Inflammatory macrophage treated with lipopolysaccharide for 4 hours (primary cell): ENCODE measurements at regions not wholly inside any gene's neighbourhood (a gene's known extent, or its start where the extent isn't known, plus 50 kb on each side); places are given as distances from the start of the nearest gene placed in this dataset.

Experiments
- DNase-seq: peaks from one replicate; pipeline ENCODE4 v3.0.0-alpha.2; 2020

DNA sequence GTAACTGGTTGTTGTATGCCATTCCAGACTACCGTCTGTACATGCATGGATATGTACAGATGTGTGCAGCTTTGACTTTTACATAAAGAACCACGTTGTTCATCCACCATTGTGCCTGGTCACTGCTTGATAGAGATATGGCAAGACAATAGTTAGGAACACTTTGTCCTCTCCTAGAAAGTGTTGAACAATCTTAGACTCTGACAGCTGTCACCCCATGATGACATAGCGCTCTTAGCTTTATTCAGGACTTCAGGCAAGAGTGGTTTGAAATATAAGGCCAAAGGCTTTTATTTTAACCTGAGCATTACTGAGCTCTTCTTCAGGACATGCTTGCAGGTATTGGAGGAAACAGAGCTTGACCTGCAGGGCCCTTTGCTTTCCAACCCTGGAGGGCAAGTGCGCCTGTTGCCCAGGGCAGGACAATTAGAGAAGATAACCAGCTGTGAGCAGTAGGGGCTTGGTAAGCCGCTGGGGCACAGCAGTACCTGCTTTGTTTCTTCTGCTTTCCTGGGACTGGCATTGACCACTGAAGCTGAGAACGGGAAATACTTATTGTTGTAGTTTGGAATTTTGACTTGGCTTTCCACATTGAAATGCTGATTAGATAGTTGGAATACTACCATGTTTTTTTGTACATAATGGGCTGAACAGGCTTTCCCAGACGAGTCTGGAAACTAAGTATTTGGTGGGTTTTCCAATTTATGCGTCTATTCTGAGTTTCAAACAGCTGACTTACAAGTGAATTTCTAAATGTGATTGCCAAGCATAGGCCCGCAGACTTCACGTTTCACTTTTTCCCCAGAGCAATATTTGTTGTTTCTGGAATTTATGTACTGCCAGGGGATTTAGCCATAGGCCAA is 51.1 kb downstream of the GARRE1 start:
- DNase-seq = no peak

DNA sequence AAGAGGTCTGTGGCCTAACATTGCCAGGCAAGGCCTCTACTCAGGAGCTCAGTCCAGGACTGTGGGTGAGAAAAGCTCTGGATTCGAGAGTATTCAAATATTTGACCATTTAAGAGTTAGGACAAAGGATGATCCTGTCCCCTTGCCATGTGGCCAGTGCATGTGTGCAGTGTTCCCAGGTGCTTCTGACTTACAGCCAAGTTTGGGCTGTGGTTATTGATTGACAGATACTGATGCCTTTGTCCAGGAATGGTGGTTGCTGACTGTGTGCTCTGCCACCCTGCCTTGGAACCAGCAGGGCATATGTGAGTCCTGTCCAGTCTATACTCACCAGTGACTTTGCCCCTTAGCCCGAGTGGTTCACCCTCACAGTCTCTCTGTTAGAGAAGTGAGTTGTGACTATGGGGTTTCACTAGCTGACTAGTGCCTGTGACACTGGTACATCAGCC is 51.9 kb downstream of the GARRE1 start:
- DNase-seq = no peak

DNA sequence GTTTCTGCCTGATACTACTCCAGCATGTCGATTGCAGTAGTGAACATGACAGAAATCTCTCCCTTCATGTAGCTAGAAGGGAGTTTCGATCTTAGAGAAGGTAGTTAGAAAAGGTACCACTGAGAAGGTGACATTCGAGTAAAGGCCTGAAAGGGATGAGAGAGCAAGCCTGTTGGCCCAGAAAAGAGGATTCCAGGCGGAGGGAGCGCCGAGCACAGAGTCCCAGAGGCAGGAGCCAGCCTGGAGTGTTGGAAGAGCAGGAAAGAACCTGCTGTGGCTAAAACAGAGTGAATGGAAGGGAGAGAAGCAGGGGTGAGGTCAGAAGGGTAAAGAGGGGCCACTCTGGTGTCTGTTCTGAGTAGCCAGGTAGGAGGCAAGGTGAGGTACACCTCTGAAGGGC is 52.5 kb downstream of the GARRE1 start:
- DNase-seq = no peak

DNA sequence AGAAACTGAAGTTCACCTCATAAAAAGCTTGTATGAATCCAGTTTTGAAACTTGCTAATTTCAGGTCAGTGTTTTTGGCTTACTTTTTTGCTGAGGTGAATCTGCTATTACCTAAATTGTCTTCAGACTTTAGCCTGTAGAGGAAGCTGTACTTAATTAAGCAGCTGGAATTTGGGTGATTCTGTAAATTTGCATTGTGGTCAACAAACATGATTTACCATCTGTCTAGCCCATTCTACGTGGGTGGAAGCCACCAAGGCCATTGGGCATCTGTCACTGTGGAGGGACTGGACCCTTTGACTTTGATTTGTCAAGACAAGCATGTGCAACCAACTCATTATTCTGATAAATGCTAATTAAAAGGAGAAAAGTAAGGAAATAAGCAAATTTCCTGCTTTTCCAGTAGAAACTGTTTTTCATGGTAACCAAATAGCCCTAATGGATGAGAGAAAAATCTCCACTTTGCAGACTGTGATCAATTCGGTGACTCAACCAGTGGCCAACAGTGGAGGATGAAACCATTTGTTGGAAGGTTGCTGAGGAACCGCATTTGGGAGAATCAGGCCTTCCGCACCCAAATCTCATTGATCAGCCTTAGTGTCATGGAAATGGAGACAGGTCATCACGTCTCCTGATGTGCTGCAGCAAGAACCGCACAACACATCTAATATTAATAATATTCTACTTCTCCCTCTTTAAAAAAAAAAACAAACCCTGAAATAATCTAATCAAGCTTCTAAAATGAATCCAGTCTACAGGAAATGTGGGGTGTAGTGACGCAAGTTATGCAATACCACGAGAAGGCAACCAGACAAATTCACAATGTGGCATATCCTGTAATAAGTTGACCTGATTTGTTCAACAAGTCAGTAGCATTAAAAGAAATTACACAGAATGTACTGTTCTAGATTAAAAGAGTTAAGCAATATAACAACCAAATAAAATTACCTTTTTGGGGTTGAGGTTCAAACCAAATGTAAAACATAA is 54.3 kb downstream of the GARRE1 start:
- DNase-seq = peak; percentile 18

DNA sequence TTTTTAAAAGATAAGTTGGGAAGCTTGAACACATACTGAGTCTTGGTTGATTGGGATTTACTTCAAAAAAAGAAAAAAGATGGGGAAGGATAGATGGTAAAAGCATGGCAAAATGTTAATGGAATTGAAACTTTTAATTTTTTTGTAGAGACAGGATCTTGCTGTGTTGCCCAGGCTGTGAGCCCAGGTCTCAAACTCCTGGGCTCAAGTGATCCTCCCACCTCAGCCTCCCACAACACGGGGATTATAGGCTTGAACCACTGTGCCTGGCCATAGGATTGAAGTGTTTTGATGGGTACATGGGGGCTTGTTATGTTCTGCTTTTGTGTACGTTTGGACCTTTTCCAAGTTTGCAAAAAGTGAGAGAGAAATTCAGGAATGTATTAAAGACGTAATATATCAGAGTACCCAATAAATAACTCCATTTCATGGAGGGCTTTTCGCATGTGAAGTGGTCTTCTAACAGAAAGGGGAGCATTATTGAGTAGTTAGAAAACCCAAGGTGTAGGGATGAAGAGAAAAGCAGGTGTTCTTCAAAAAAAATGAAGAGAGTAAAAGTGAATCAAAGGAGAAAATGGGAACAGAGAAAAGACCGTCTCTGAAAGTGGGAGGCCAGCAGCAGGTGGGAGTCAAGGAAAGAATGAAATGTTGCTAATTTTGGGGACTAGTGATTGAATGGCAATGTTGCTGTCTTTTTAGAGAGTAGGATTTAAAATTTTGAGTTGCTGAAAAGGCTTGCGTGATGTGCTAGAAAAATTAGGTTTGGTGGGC is 55.2 kb downstream of the GARRE1 start:
- DNase-seq = no peak

DNA sequence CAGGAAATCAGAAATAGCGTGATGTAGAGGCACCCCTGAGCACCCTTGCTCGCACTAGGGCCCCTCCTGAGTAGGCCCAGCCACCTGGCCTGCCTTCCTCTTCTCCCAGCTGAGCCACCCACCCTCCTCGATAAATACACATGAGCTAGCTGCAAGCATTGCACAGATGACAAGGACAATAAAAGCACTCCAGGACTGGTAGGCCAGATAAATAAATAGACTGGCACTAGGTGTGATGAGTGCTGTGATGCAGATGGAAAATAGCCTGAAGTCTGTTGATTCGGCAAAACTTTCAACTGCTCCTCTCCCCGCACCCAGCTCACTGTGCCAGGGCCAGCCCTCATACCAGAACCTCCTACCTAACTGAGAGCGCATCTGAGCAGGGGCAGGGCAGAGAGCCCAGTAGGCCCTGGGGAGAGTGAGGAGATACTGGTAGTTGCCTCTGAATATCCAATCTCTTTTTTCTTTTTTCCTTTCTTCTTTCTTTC is 54.5 kb upstream of the GPI start:
- no peak for DNase-seq

DNA sequence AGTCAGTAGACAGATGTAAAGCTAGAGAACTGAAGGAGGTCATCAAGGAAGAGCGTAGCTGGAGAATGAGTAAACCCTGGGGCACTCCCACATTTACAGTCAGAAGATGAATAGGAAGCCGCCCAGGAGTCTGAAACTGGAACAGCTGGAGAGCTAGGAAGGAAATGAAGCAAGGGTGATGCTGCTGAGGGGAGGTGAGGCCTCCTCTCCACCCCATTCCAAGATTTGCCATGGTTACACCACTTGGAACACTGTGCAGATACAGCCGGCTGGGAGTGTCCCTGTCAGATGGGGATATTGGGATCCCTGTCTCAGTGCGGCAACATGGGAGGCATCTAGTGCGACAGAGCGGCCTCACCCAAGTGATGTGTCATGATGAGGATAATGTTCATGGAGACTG is 51.8 kb upstream of the GPI start:
- DNase-seq = no peak

DNA sequence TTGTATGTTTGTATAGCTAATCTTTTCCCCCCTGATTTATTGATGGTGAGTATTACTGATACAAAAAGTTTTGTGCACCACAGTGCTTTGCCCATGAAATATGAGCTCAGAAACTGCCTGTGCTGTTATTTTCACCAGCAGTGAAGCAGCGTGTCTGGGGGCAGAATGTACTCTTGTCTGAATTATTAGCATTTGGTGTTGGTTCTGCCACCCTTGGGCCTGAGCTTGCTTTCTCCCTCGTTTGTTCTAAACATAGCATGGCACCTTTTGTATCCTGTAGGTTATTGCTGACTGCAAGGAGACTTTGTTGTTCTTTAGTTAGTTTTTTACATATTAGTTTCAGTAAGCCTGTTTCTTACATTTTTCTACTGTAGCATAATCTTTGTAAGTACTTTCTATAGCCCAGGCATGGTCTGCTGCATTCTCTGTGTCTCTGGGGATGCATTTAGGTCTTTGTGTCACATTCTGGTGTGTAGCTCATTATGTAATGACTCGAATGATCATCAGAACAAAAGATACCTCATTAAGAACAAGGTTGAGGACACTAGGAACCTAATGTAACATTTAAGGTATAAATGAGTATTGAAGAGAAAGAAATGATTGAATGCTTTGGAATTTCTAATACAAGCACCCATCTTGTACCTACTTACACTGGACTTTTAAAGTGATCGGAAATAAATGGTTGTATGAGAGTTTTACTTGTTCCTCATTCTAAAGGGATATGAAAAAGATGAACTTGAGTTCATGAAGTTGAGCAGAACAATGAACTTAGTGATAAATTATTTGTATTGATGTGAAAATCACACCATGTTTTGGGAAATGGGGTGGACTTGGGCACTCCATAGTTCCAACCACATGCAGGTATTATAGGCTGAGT is 50.3 kb upstream of the GPI start:
- DNase-seq = no peak
